ENCODE measurements at regions not wholly inside any gene's neighbourhood (a gene's known extent, or its start where the extent isn't known, plus 50 kb on each side); places are given as distances from the start of the nearest gene placed in this dataset.

- no peak for DNase-seq
Measured at GRCh38 chr4:3343358-3343757, 50.5 kb downstream of the RGS12 start.

DNA sequence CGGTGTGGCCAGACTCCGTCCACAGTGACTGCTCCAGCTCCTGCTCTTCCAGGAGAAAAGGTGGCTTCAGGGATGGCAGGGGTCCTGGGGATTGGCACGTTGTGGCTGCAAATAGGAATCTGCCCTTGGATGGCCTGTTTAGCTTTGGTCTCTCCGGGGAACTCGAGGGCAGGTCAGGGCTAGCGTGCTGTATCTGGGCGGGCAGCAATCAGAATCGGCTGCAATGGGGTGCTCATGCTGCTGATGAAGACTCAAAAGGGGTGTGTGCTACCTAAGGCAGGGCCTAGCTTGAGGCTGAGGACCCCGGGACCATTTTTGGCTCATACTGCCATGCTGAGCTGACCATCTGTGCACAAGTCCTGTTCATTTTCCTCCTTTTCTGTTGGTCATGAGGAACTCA, 51.3 kb downstream of the RGS12 start:
- no peak for DNase-seq

DNA sequence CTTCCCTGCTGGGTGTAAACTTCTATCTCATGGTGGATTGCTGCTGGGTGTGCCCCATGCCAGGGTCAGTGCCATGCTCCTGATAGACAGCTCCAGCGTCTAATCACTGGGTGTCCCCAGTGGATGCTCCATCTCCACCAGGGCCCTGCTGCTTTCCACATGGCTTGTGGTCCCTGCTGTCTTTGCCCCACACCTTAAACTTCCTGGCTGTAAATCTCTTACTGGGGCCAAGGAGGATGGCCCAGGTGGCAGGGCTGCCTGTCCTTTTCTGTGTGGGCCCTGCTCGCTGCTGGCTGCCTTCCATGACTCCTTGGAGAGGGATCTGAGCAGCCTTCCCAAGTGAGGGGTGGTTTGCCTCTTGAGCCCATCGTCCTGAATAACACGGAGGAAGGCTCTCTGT, 51.8 kb downstream of the RGS12 start:
- DNase-seq = no peak

DNA sequence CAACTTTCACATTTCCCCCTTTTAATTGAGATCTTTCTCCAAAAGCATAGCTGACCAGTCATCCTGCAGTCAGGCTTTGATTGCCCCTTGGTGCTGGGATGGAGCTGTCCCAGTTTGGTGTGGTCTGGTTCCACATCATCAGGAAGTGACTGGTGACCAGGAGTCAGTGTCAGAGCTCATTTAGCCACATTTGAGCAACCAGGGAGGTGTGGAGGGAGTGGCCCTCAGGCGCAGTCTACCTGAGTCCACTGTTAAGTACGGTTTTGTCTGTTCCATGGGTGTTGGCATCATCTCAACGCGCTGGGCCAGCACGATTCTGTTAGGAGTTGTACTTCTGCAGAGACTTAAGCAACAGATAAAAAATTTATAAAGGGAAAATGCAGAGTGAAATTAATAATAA, 52.6 kb downstream of the RGS12 start:
- DNase-seq = no peak

DNA sequence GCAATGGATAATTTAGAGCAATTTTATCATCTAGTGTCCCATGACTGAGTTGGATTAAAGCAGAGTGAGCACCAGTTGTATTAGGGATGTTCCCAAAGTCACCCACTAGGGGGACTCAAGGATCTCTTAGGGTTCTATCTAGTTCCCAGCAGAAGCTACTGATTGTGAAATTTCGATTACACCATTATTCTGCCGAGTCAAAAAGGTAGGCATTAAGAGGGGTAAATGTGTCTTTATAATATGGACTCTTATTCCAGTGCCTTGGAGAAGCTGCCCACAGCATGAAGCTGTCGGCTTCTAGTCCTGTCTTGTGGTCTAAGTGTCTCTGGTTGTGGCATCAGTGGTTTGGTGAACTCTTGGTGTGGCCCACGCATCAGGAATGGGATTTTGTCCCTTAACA, 53.3 kb downstream of the RGS12 start:
- peak; percentile 47 for DNase-seq

DNA sequence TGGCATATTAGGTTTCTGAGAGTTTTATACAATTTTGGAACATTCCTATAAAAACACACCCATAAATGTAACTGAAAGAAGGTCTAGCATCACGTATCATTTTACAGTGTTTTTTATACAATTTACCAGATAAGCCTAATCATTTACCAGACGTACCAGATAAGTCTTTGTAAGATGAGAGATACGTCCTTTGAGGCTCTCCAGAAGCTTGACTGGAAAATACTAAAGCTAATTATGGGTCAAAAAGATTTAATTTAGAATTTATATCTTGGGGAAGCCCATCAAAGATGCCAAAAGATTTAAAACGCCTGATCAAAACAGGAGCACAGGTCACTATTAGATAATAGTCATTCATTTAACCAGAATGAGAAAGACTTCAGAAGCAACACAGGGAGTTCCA, 55.0 kb downstream of the RGS12 start:
- DNase-seq = no peak

DNA sequence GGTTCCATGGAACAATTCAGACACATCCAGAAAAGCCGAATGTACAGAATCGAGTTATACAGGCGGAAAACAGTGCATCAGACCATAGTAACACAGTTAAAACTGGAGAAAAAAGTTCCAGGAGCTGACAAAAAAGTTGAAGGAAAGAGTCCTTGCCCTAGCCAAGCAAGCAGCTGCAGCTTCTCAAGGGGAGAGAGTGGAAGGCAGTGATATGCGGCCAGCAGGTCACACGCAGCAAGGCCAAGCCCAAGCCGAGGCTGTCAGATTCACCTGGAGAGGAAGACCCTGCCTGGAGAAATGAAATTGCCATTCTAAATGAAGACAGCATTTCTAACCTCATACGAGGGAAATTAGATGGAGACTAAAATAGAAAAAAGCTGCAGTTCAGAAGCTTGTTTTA, 55.8 kb downstream of the RGS12 start:
- no peak for DNase-seq

- no peak for DNase-seq
Measured at GRCh38 chr4:3349116-3349515, 56.3 kb downstream of the RGS12 start.

GRCh38 chr4:3351997-3352396, 59.2 kb downstream of the RGS12 start:
- no peak for DNase-seq

GRCh38 chr4:3352505-3352904, 59.7 kb downstream of the RGS12 start:
- no peak for DNase-seq

DNA sequence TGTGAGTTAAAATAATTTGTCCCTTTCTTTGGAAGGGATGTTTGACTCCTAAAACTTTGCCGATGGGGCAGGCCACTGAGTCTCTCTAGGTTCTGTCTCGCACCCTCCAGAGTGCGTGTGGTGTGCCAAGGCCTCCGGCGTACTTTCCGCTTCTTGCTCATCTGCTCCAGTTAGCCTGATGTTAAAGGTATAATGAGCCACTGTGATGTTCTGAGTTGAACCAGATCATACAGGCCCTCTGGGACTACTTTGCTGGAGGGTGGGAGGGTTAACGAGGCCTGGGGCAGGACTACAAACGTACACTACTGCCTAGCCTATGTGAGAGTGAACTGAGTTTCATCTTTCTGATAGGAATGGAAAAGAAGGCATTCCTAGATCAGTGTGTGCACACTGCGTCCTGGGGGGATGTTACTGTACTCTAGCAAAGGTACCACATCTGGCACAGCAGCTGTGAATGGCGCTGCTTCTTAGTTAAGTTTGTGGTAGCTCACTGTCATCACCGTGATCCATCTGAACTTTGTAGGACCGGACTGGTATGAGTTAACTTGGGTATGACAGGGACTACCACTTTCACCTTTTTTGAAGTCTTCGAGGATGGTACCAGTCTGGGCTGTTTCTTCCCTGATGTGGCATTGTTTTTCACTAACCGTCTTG, 60.2 kb downstream of the RGS12 start:
- DNase-seq = no peak

GRCh38 chr4:3353752-3354454, 61.1 kb downstream of the RGS12 start:
- DNase-seq = no peak

- no peak for DNase-seq
Measured at GRCh38 chr4:3354455-3354811, 61.6 kb downstream of the RGS12 start.

DNA sequence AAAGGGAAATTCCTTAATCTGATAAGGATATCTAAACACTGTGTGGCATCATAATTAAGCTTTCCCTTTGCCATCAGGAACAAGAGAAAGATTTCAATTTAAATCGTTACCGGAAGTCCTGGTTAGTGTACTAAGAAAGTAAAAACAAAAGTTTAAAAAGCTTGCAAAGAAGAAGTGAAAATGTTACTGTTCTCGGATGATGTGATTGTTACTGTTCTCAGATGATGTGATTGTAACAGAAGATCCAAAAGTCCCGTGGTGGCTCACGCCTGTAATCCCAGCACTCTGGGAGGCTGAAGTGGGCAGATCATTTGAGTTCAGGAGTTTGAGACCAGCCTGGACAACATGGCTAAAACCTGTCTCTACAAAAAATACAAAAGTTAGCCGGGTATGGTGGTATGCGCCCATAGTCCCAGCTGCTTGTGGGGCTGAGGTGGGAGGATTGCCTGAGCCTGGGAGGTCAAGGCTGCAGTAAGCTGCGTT, 62.5 kb downstream of the RGS12 start:
- DNase-seq = no peak

DNA sequence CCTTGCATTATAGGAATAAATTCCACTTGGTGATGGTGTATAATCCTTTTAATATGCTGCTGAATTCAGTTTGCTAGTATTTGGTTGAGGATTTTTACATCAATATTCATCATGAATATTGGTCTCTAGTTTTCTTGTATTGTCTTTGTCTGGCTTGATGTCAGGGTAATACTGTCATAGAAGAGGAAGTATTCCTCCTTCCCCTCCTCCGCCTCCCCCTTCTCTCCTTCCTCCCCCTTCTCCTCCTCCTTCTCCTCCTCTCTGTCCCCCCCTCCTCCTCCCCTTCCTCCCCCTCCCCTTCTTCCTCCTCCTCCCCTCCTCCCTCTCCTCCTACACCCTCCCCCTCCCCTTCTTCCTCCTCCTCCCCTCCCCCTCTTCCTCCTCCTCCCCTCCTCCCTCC, 65.8 kb downstream of the RGS12 start:
- DNase-seq = no peak

- no peak for DNase-seq
Measured at GRCh38 chr4:3360777-3361176, 68.0 kb downstream of the RGS12 start.

DNA sequence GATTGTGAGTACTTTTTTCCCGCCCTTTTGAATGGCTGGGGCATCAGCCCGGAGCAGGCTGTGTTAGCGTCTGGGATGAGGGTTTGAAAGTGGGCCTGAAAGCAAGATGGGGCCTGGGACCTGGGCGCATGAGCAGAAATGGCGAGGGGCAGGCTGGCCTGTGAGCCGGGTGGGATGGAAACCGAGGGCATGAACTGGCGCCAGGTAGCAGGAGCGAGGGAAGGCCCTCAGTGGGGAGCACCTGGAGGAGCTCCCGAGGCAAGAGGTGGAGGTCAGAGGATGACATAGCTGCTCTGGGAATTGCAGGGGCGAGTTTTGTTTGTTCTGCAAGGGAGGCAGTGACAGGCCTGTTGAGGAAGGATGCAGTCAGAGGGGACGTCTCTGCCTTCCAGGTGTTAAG, 68.6 kb downstream of the RGS12 start:
- no peak for DNase-seq

DNA sequence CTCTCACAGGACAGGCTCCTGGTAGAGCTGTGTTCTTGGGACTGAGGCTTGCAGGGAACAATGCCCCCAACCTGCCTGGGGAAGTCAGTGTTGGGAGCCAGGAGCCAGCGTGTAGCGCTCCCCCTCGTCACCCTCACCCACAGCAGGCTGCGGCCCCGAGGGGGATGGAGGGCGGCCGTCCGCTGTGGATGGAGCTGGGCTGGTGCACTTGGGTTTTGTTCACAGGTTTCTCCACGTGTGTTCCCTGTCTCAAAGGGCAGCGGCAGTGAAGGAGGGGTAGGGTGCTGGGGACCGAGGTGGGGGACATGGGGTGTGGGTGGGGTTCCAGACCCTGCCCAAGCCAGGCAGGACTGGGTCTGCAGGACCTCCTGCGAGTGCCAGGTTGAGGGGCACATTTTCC, 69.1 kb downstream of the RGS12 start:
- no peak for DNase-seq

DNA sequence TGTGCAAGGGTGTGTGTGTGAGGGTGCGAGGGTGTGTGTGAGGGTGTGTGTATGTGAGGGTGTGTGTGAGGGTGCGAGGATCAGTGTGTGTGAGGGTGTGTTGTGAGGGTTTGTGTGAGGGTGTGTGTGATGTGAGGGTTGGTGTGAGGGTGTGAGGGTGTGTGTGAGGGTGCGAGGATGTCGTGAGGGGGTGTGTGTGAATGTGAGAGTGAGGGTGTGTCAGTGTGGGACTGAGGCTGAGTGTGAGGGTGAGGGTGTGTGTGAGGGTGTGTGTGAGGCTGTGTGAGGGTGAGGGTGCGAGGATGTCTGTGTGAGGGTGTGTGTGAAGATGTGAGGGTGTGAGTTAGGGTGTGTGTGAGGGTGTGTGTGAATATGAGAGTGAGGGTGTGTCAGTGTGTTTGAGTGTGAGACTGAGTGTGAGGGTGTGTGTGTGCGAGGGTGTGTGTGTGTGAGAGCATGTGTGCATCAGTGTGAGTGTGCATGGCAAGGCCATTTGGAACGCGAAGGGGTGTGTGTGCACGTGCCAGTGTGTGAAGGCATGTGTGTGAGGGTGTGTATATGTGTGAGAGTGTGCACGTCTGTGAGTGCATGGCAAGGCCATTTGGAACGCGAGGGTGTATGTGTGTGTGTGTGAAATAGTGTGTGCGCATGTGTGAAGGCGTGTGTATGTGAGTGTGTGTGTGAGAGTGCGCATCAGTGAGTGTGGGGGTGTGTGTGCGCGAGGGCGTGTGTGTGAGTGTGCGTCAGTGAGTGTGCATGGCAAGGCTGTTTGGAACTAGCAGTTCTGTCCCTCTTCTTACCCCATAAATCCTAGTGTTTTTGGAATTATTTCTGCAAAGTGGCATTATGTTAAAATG, 69.8 kb downstream of the RGS12 start:
- no peak for DNase-seq

GRCh38 chr4:3363411-3364141, 70.8 kb downstream of the RGS12 start:
- no peak for DNase-seq

GRCh38 chr4:3364199-3364598, 71.4 kb downstream of the RGS12 start:
- no peak for DNase-seq

DNA sequence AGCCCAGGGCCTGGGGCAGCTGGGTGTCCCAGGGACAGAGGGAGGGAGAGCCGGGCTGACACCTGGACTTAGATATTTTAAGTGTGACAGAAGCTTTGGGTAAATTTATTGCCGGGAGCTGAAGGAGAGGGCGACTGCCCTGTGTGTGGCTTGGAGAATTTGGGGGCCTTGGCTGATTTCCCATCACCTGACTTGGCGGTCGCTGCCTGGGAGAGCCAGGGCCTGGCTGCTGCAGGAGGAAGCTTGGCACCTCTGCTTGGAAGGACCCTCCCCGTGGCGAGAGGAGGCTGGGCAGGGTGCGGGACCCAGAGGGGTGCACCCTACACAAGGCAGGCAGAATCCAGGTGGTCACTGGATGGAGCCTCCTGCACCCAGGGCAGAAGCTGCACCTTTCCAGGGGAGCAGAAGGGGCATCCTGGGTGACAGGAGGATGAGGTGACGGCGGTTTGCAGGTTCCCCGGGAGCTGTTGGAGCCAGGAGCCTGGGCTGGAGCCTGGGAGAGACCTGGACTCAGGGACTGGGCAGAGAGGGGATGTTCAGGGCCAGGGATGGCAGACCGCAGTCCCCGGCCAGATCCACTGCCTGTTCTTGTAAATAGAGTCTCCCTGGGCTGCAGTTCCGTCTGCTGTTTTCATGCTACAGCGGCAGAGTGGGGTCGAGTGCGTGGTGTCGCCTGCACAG, 72.0 kb downstream of the RGS12 start:
- no peak for DNase-seq

GRCh38 chr4:3365326-3365725, 72.5 kb downstream of the RGS12 start:
- no peak for DNase-seq

Data from NCI-H345 (cell line).